Prostate gland (tissue), 2 donors: ENCODE measurements at regions not wholly inside any gene's neighbourhood (a gene's known extent, or its start where the extent isn't known, plus 50 kb on each side); places are given as distances from the start of the nearest gene placed in this dataset.

ENCODE experiments used
- DNase-seq: peaks from one replicate; pipeline ENCODE4 v3.0.0-alpha.2; 2019; ENCODE audit warnings: low spot score
- H3K27ac ChIP-seq, 2 donors: fragments of 200-600 bp; sonication (generic); 2 replicates each; pipeline ENCODE4 v1.5.1; 2017 to 2019
- H3K27me3 ChIP-seq: fragments of 200-600 bp; sonication (generic); replicated peaks from 2 replicates; pipeline ENCODE4 v1.5.1; 2019; ENCODE audit not compliant: insufficient read depth
- H3K36me3 ChIP-seq, 2 donors: fragments of 200-600 bp; sonication (generic); 1 replicate in 1 of 2; 2 replicates in 1 of 2; pipeline versions ENCODE4 v1.5.1 to v1.8.1; 2017 to 2019
- H3K4me1 ChIP-seq: fragments of 200-600 bp; sonication (generic); replicated peaks from 2 replicates; pipeline ENCODE4 v1.5.1; 2019
- H3K4me3 ChIP-seq, 2 donors: fragments of 200-600 bp; sonication (generic); 2 replicates each; pipeline ENCODE4 v1.5.1; 2017 to 2019
- H3K9me3 ChIP-seq: fragments of 200-600 bp; sonication (generic); 2 replicates; pipeline ENCODE4 v1.5.1; 2017
- CTCF ChIP-seq, 4 experiments: fragments of 200-600 bp in 2 of 4; fragments of 450-650 bp in 2 of 4; sonication (generic) in 2 of 4; IDR thresholded peaks; 1 replicate in 3 of 4; 2 replicates in 1 of 4; pipeline ENCODE4 v1.5.1; 2016 to 2019; ENCODE audit warnings: antibody characterized with exemption in 4 of 4, mild to moderate bottlenecking in 2 of 4, moderate library complexity in 2 of 4
- POLR2A ChIP-seq: fragments of 450-650 bp; IDR thresholded peaks from one replicate; pipeline ENCODE4 v1.6.1; 2016; ENCODE audit warnings: antibody characterized with exemption, mild to moderate bottlenecking
- POLR2AphosphoS5 ChIP-seq: sonication (generic); formaldehyde crosslinking; IDR thresholded peaks from one replicate; pipeline ENCODE4 v1.6.1; 2017; ENCODE audit warnings: antibody characterized with exemption
- WGBS: methylation state at CpG from one replicate; pipeline ENCODE4 v1.1.5; 2018; 5-methylcytosine and 5-hydroxymethylcytosine counted together
- intact Hi-C: fragments of 100-400 bp; cut with DNase I; formaldehyde crosslinking; loops from one replicate; pipeline ENCODE4 v1.14.2; 2022

DNA sequence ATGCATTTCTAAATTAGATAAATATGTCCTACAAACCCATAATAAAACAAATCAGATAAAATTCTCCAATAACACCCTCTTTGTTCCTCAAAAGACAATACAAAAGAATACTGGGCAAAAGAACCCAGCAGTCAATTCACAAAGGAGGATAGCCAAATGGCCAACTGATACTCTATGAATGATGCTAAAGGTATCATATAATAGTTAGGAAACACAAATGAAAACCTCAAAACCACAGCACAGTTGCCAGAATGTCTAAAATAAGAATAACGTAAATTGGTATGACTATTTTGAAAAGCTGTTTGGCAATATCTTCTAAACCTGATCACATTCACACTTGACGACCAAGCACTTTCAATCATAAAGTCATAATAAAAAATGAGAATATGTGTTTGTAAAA lies 315.4 kb downstream of the CDH7 start:
- no peaks in the 10 kb centered on the region for H3K36me3 ChIP-seq

DNA sequence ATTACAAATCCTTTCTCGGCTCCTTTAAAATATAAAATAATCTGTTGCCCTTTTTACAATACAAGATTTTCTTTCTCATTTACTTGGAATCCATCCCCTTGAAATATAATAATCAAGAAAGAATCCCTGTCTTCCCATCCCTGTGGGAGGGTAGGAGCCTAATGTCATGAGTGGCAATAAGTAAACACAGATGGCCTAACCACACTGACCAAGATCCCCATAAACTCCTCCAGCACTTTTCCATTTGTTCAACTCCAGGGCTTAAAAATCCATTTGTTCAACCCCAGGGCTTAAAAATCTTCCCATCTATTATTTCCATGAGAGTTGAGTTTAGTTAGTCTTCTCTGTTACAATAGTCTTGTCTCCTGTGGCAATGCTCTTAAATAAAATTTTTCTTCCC lies 297.6 kb downstream of the CDH7 start:
- no peak overlapping the region for H3K4me3 ChIP-seq
- H3K4me1 ChIP-seq: no peaks in the 10 kb centered on the region
- DNase-seq: no peak
- no peak overlapping the region for H3K27ac ChIP-seq
- H3K9me3 ChIP-seq: no peaks in the 10 kb centered on the region
- no peaks in the 10 kb centered on the region for H3K27me3 ChIP-seq
- intact Hi-C loops: no loop called here
- 77% methylated on average over 1 of the region's 1 CpG for WGBS
- TF ChIP-seq POLR2A: no peak
- H3K36me3 ChIP-seq: no peaks in the 10 kb centered on the region

More for the DNA sequence above, 315.4 kb downstream of the CDH7 start:
- no peak for TF ChIP-seq POLR2AphosphoS5
- no peak overlapping the region for H3K4me3 ChIP-seq
- no peaks in the 10 kb centered on the region for H3K27me3 ChIP-seq
- whole genome bisulfite sequencing: 100% methylated on average over 2 of the region's 2 CpGs
- H3K4me1 ChIP-seq: no peaks in the 10 kb centered on the region
- no peaks in the 10 kb centered on the region for H3K9me3 ChIP-seq
- intact Hi-C loops: no loop called here
- no peak for DNase-seq
- no peak overlapping the region for H3K27ac ChIP-seq

DNA sequence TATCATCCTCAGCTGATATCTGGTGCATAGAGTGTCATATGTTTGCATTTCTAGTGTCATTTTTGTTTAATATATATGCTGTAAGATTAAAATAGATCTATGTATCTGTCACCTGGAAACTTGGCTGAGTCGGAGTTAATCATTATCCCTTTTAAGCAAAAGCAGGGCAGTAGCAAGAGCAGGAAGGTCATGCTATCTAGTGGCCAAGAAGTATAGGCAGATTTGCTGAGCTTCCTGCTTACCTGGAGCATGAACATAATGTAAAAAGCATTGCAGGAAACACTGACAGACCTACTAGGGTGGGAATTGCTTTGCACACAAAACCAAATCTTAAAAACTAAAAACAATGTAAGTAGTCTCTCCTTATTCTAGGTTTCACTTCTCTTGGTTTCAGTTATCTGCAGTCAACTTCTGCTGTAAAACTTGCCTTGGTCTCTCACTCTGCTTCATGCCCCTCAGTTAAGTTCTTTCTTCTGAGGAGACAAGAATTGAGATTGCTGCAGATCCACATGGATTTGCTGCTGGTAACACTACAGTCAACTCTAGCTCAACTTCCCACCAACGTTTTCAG lies 295.3 kb downstream of the CDH7 start:
- Histone ChIP-seq H3K27ac (no peak overlapping the region), H3K4me1 (no peaks in the 10 kb centered on the region), H3K9me3 (no peaks in the 10 kb centered on the region), H3K4me3 (no peak overlapping the region), H3K36me3 (no peaks in the 10 kb centered on the region), H3K27me3 (no peaks in the 10 kb centered on the region)
- 59% methylated on average over 2 of the region's 2 CpGs for WGBS
- DNase-seq: no peak
- intact Hi-C loops: no loop called here
- TF ChIP-seq POLR2A: no peak
- TF ChIP-seq POLR2AphosphoS5: no peak
- no peak for TF ChIP-seq CTCF (IDR thresholded peaks at IDR 0.05)

DNA sequence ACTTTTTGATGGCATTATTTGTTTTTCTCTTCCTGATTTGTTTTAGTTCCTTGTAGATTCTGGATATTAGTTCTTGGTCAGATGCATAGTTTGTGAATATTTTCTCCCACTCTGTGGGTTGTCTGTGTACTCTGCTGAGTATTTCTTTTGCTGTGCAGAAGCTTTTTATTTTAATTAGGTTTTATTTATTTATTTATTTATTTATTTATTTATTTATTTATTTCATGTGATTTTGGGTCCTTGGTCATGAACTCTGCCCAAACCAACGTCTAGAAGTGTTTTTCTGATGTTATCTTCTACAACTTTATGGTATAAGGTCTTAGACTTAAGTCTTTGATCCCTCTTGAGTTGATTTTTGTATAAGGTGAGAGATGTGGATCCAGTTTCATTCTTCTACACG lies 292.2 kb downstream of the CDH7 start:
- H3K27me3 ChIP-seq: no peaks in the 10 kb centered on the region
- H3K4me3 ChIP-seq: no peak overlapping the region
- DNase-seq: no peak
- H3K4me1 ChIP-seq: no peaks in the 10 kb centered on the region
- no peaks in the 10 kb centered on the region for H3K36me3 ChIP-seq
- intact Hi-C loops: no loop called here
- H3K9me3 ChIP-seq: no peaks in the 10 kb centered on the region
- H3K27ac ChIP-seq: no peak overlapping the region
- no peak for TF ChIP-seq POLR2A
- no peak for TF ChIP-seq POLR2AphosphoS5
- no peak for TF ChIP-seq CTCF (IDR thresholded peaks at IDR 0.05)
- WGBS: 23% methylated on average over 2 of the region's 2 CpGs

DNA sequence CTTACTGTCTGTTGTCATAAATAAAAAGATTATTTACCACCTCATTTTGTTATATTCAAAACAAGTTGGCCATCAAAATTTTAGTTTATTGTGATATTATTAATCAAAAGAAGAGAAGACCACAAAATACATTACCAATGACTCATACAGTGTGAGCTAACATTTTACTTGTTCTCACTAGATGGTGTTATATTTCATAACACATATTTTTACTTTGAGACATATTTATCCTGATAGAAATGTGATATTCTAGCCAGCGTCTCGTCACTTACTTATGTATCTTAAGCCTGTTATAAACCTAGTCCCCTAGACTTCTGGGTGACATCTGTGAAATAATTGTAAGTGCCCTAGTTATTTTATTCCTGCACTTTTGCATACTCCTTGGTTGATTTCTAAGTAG lies 263.2 kb downstream of the CDH7 start:
- no peak overlapping the region for H3K27ac ChIP-seq
- WGBS: 66% methylated on average over 2 of the region's 2 CpGs
- H3K4me3 ChIP-seq: no peak overlapping the region
- DNase-seq: no peak
- no peaks in the 10 kb centered on the region for H3K36me3 ChIP-seq
- no peaks in the 10 kb centered on the region for H3K9me3 ChIP-seq
- TF ChIP-seq POLR2A (no peak), CTCF (IDR thresholded peaks at IDR 0.05) (no peak), POLR2AphosphoS5 (no peak)
- H3K4me1 ChIP-seq: no peaks in the 10 kb centered on the region
- no peaks in the 10 kb centered on the region for H3K27me3 ChIP-seq
- intact Hi-C loops: no loop called here

DNA sequence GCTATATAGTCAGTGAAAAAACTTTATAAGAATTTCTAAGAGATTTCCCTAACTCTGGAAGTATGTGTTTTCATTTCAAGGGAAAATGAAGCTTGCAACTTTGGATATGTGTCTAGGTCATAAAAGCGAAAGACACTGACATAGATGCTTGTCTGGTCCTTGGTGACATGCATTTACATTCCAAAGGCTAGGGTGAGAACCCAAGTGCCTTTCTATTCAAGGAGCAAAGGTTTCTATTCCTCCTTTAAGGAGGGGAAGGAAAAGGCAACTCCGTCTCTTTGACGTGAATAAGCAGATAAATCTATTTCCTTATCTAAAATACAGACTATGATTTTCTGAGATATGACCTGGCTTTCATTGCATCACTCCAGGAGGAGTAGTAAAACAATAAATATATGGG lies 261.1 kb downstream of the CDH7 start:
- intact Hi-C loops: no loop called here
- H3K27ac ChIP-seq: no peak overlapping the region
- no peaks in the 10 kb centered on the region for H3K27me3 ChIP-seq
- WGBS: 71% methylated on average over 3 of the region's 3 CpGs
- H3K36me3 ChIP-seq: no peaks in the 10 kb centered on the region
- H3K4me1 ChIP-seq: no peaks in the 10 kb centered on the region
- no peak for DNase-seq
- no peak for TF ChIP-seq POLR2A
- no peaks in the 10 kb centered on the region for H3K9me3 ChIP-seq
- no peak overlapping the region for H3K4me3 ChIP-seq
